ENCODE measurements at regions not wholly inside any gene's neighbourhood (a gene's known extent, or its start where the extent isn't known, plus 50 kb on each side); places are given as distances from the start of the nearest gene placed in this dataset.
"Not testable (repeated sequence)": the region's sequence is repeated elsewhere in the genome, so short reads cannot be mapped to it uniquely, and the experiment has no call there.

DNA sequence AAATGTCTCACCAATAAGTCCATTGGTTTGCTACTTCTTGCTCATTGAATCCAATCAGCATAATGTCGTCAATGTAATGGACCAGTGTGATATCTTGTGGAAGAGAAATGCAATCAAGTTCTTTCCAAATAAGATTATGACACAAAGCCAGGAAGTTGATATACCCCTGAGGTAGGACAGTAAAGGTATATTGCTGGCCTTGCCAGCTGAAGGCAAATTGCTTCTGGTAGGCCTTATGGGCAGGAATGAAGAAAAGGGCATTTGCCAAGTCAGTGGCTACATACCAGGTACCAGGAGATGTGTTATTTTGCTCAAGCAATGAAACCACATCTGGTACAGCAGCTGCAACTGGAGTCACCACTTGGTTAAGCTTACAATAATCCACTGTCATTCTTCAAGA is 276.1 kb downstream of the C12orf75 start:
- DNase-seq; intact Hi-C loops (cut with DNase I): not testable (repeated sequence)

DNA sequence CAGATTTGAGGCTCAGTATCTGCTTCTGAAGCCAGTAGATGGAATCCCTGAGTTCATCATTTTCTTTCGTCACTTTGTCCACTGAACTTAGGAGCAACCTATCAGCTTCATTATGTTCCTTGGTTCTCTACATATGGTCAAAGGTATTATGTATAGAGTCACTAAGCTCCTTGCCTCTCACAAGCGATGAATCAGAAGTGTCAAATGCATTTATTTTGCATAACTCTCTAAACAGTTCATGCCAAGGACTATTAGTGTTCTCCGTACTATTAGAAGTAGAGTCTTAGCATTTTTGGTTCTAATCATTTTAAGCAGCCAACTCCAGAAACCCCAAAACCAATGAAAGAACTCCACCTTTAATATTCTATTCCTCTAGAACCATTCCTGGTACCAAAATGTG is 278.5 kb downstream of the C12orf75 start:
- DNase-seq; intact Hi-C loops (cut with DNase I): not testable (repeated sequence)

DNA sequence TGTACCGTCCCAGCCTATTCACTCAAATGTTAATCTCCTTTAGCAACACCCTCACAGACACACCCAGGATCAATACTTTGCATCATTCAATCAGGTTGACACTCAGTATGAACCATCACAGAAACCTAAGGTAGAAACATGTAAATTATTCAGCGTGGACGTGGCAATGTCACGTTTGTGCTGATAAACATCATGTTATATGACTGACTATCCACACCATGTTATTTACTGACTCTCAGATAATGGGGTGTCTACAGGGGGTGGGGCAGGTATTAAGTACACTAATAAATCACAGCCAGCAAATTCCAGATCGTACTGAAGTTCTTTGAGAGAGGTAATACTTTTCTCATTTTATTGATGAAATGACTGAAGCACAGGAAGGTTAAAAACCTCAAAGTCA is 280.0 kb downstream of the C12orf75 start:
- intact Hi-C loops (cut with DNase I), result no loop called here

DNA sequence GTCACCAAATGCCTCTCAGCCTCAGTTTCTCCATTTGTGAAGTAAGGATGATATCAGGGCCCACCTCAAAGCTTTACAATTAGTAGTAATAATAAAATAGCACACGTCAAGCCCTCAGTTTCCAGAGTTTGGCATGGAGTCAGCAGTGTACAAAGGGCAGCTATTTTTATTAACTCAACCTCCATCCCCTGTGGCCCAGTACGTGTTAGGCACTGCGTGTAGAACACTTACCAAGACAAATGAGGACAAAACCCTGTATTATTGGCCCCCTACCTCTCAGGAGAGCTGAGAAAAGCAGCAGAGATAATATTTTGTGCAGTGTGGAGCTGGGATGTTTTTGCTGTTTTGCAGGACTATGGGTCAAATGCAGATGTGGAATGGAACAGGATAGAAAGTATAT is 280.8 kb downstream of the C12orf75 start:
- no peak for DNase-seq
- intact Hi-C loops (cut with DNase I), result no loop called here

More for the DNA sequence above, 280.0 kb downstream of the C12orf75 start:
- DNase-seq, result peak in 1 of 42 donors; percentile 14

DNA sequence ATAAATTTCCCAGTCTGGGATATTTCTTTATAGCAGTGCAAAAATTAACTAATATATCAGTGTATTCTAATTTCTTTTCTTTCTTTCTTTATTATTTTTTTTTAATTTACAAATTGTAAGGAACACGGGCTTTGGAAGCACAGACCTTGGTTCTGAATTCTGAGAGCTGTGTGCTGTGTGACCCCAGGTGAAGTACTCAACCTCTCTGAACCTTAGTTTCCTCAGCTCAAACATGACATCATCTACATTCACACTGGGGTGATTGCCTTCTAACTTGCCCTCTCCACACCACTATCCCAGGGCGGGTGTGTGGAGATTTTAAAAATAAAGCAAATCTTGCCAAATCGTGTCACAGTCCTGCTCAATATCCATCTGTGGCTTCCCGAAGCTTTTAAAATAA is 282.8 kb downstream of the C12orf75 start:
- DNase-seq, result no peak
- intact Hi-C loops (cut with DNase I), result no loop called here

DNA sequence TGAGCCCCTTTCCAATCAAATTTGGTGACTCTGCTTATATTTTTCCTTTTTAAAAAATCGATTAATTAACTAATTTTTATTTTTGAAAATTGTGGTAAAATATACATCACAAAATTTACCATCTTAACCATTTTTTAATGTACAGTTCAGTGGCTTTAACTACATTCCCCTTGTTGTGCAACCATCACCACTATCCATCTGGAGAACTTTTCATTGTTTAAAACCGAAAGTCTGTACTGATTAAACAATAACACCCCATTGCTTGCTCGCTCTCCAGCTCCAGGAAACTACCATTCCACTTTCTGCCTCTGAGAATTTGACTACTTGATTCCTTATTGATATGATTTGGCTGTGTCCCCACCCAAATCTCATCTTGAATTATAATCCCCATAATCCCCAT is 283.4 kb downstream of the C12orf75 start:
- intact Hi-C loops (cut with DNase I), result no loop called here
- no peak for DNase-seq

DNA sequence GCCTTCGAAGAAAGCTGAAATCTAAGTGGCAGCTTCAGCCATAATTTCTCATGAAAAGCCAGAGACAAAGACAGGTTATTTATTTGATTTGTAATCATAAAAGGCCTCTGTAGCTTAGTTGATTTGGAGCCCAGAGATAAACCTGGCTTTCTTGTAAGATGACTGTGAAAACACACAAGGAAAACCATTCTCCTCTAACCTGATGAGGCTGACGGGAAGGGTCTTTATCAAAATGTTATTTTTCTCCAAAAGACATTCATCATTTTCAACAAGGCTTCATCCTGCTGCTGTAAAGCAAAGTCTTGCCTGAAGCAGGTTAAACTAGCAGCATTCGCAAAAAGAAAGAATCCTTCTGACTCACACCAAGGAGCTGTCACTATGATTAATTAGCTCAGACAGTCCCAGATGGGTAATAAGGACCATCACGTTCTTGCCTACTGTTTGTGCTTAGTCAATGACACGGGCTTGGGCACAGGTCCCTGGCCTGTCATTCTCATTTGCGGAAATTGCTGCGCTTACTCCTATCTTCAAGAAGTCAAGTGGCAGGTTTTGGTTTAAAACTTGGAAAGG is 286.6 kb downstream of the C12orf75 start:
- intact Hi-C loops (cut with DNase I), result no loop called here
- no peak for DNase-seq

DNA sequence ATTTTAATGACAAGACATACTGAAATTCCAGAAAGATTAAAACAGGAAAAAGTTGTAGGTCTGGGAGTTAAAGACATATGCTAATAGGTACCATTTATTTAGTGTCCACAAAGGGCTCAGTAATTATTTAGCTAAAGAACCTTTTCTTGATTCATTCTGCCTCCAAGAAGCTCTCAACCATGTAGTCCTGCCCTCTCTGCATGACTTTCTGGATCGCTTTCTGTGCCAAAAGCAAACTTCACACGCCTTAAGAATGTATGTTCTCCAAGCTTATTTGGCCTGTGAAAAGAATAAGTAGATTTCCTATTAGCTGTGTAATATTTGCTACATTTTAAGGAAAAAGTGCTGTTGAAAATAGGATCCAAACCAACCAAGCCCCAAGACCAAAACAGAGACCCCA is 291.7 kb downstream of the C12orf75 start:
- DNase-seq, result no peak
- intact Hi-C loops (cut with DNase I), result no loop called here

DNA sequence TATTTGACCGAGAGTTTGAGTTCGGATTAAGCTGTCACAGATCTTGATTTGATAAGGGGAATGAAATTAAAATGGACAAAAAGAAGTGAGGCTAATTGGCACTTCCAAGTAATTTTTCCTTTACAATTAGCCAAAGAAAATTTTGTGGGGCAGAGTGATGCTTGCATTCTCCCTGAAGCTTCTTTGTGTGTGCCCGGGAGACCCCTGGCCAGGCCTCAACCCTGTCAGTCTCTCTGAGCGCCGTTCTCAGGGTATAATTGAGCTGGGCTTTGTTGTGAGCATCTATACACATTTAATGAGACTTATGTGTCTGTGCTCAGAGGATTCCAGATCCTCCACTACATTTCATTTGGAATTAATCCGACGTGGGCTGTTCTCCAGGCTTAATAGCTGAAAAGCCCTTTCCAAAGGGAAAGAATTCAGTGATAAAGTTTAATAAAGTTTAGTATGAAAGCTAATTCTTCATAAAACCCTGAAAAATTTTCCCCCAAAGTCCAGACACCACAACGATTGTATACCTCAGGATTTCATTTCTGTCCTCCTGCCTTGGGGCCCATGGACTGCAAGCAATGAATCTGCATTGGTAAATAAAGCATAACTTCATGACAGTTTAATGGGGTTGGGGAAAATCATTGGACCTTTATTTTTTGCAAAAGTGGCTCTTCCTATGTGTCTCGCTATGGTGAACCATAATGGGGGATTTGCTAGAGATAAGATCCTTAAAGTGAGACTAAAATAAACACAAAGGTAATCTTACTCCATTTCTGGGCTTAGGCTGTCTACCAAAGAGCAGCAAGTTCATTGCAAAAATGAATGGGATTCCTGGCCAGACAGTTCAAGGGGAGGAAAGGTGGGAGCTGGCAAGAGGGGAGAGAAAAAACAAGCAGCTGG is 292.6 kb downstream of the C12orf75 start:
- DNase-seq, result no peak
- intact Hi-C loops (cut with DNase I), result no loop called here

DNA sequence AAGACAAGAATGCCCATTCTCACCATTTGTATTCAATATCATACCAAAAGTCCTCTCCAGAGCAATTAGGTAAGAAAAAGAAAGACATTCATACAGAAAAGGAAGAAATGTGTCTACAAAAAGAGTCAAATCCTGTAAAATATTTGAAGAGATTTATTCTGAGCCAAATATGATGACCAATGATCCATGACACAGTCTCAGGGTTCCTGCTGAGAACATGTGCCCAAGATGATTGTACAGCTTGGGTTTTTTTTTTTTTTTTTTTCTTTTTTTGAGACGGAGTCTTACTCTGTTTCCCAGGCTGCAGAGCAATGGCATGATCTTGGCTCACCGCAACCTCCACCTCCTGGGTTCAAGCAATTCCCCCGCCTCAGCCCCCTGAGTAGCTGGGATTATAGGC is 296.2 kb downstream of the C12orf75 start:
- intact Hi-C loops (cut with DNase I), result no loop called here
- DNase-seq, result no peak

DNA sequence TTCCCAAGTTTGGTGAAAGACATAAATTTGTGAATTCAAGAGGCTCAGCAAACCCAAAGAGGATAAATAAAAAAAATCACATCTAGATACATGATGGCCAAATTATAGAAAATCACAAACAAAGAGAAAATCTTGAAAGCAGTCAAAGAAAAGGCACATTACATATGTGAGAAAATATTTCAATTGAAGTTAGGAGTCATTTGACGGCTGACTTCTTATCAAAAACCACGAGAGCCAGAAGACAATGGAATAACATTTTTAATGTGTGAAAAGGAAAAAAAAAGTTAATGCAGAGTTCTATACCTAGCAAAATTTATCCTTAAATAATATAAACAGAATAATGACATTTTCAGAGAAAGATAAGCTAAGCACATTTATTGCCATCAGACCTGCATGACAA is 307.0 kb downstream of the C12orf75 start:
- no peak for DNase-seq
- intact Hi-C loops (cut with DNase I), result no loop called here

DNA sequence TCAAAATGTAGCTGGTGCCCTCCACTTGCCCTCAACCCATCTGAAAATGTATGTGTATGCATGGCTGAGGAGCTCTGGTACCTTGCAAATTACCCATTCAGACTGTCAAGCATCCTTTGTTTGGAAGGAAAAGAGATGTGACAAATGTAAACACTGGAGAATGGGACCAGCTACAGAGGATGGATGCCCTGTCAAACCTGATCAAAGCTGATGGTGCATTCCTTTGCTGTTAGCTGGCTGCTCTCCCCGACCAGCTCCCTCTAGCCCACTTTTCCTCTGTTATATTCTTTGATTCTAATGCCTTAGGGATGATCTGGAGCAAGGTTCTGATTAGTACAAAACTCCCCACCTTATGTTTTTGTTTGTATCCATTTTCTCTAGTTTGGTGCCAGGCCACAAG is 310.3 kb downstream of the C12orf75 start:
- no peak for DNase-seq
- intact Hi-C loops (cut with DNase I), result no loop called here

DNA sequence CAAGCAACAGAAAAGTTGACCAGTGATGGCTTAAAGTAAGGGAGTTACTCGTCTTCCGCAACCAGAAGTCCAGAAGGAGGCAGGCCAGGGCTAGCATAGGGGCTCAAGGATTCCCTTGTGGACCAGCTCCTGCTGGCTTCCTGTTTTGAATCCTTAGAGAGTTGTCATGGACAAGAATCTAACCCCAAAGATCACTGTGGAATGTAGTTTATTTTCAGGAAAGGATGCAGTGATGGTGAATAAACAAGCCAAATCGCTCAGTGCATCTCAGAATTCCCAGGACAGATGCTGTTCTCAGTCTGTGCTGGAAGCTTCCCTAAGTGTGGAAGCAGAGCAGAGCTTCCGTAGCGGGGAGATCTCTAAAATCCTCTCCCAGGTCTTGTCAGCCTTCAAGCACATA is 311.3 kb downstream of the C12orf75 start:
- DNase-seq, result no peak
- intact Hi-C loops (cut with DNase I), result no loop called here

DNA sequence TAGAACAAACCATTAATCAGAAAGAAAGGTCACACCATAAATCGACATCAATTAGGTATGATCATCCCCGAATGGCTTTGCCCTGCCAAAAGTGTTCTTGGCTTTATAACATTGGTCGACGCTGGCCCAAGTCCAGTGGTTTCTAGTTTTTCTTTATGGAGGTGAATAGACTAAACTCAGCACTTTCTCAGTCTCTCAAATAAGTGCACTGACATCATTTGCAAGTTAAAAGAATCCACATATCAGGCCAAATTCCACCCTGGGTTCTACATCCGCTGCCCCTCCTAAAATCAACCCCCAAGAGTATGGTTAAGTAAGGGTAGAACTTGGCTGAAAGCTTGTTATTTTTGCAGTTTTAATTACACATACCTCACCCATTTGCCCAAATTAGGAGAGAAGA is 314.3 kb downstream of the C12orf75 start:
- DNase-seq, result no peak
- intact Hi-C loops (cut with DNase I), result no loop called here

DNA sequence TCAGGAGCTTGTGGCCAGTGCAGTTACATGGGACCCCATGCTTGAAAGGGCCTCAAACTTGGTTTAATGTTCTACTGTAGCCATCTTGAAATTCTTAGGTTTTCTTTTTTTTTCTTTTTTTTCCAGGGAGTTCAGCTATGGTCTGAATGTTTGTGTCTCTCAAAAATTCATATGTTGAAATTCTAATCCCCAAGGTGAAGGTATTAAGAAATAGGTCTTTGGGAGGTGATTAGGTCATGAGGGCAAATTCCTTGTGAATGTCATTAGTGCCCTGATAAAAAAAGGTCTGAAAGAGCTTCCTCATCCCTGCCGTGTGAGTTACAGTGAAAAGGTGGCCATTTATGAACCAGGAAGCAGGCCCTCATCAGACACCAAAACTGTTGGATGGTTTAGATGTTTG is 324.1 kb downstream of the C12orf75 start:
- intact Hi-C loops (cut with DNase I), result no loop called here
- DNase-seq, result no peak

DNA sequence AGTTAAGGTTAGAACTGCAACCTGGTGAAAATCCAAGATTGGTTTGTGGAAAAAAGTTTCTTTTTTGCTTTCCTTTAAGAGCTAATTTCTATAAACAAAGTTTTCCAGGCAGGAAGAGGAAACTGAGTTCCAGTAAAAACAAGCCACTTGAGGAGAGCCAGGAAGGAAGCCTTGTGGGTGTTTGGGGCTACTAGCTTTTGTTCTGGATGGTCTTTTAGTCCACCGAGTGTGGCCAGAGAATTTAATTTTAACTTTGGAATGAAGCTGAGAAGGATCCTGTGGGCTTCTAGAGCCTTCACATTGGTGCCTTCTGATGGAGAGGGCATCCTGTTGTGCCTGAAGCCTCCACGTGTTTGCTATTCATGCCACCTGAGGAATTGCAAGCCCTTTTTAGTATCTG is 327.9 kb downstream of the C12orf75 start:
- no peak for DNase-seq
- intact Hi-C loops (cut with DNase I), result no loop called here

DNA sequence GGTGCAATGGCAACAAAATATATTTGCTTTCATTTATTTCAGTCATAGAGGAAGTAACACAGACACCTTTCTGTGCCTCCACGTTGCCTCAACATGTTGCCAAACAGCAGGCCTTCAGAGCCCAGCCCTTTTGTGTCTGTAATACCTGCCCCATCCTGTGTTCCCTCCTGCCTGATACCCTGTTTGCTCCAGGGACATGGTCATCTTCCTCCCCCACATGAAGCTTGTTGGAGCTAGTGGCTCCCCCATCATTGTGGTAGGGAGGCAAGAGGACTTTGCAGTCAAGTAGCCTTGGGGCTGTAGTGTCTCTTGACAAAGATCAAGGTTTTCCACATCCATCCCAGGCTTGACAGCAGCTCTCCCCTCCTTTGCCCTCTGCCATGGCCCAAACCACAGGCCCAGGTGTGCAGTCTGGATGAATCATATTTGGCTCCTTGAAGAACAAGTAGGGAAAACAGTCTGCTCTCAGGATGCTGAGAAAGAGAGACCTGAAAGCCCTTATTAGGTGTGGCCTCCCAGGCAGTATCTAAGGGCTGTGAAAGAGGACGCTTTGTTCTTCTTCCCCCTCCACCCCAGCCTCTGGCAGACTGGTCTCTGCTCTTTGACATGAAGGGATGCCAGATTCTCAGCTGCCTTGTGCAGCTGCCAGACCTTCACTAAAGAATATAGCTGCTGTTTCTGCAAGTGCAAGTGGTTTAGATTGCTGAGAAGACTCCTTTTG is 329.0 kb downstream of the C12orf75 start:
- DNase-seq, result peak in 5 of 42 donors; percentile 3 to 13 (median 7)
- intact Hi-C loops (cut with DNase I), result no loop called here

DNA sequence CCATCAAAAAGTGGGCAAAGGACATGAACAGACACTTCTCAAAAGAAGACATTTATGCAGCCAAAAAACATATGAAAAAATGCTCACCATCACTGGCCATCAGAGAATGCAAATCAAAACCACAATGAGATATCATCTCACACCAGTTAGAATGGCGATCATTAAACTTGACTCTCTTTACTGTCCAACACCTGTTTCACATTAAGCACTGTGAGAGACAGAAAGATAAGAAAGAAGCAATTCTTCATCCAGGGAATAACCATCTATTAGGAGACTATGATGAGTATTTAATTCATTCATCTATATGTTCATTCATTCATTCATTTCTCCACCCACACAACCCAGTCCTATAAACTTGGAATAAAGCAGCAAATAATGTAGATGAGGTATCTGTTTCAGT is 334.3 kb downstream of the C12orf75 start:
- intact Hi-C loops (cut with DNase I); DNase-seq: not testable (repeated sequence)

DNA sequence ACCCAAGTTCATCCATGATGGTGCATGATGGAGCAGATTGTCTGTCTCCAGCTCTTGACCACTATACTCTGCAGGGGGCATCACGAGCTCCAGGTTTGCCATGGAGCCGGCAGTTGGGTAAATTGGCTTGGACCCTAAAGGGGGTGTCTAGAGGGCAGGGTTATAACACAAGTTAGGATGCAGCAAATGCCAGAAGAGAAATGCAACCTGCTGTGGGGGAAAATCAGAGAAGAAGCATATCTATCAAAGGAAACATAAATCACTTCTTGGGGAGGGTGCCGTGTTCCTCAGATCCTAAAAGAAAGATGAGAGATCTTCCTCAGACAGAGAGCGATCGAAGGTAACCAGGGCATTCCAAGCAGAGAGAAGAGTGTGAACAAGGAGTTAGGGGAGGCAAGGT is 334.9 kb downstream of the C12orf75 start:
- intact Hi-C loops (cut with DNase I), result no loop called here
- DNase-seq, result no peak

DNA sequence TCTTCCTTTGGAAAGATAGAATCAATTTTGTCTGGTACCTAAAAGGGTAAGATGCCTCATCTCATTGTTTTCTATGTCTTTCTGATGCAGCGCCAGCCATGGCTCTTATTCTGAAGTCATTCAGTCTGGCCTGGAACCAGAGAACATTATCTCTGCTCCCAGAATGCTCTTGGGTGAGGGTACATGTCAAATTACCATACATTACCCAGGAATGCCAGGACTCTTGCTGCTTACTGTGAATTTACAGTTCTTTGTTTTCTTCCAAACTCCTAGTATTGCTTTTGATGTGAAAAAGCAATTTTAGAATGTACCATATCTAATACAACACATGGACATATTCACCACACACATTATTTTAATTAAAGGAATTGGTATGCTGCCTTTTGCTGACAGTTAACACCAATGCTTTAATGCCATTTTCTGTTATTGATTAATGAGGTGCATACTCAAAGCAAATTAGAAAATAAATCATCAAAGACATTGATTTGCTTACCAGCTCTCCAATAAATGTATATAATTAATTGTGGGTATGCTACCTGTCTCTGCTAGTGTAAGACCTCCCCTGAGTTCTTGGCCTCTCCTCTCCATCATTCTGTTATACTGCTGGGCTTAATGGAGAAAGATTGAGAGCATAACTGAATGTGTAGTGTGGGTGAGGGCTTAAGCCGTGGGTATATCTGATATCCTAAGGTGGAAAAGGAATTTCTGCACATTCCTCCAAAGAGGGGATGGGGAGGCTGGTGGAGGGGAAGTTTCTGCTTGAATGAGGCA is 337.7 kb downstream of the C12orf75 start:
- no peak for DNase-seq
- intact Hi-C loops (cut with DNase I), result no loop called here
